ENCODE measurements at regions not wholly inside any gene's neighbourhood (a gene's known extent, or its start where the extent isn't known, plus 50 kb on each side); places are given as distances from the start of the nearest gene placed in this dataset.

GRCh38 chr1:79364896-79365295 lies 358.4 kb upstream of the ADGRL4 start:
- Mint-ChIP-seq H3K27ac (no peak overlapping the region), H3K4me1 (ENCODE audit: low read depth) (peaks cover 4% of the 10 kb centered on the region)
- no peak for DNase-seq (ENCODE audit: low spot score, unreplicated experiment)

GRCh38 chr1:79363430-79363829 lies 356.9 kb upstream of the ADGRL4 start:
- TF ChIP-seq CTCF (IDR thresholded peaks at IDR 0.05; ENCODE audit: unreplicated experiment): no peak
- Mint-ChIP-seq H3K4me1 (ENCODE audit: low read depth) (peaks cover 4% of the 10 kb centered on the region), H3K27me3 (no peaks in the 10 kb centered on the region), H3K4me3 (ENCODE audit: low read depth) (no peak overlapping the region), H3K36me3 (ENCODE audit: insufficient read depth) (no peaks in the 10 kb centered on the region), H3K9me3 (ENCODE audit: low read depth) (no peaks in the 10 kb centered on the region), H3K27ac (no peak overlapping the region)
- DNase-seq (ENCODE audit: low spot score, unreplicated experiment): no peak

More at GRCh38 chr1:79364896-79365295, 358.4 kb upstream of the ADGRL4 start:
- Mint-ChIP-seq H3K27me3 (no peaks in the 10 kb centered on the region), H3K4me3 (ENCODE audit: low read depth) (no peak overlapping the region), H3K36me3 (ENCODE audit: insufficient read depth) (no peaks in the 10 kb centered on the region), H3K9me3 (ENCODE audit: low read depth) (no peaks in the 10 kb centered on the region)
- no peak for TF ChIP-seq CTCF (IDR thresholded peaks at IDR 0.05; ENCODE audit: unreplicated experiment)

- H3K4me1 Mint-ChIP-seq (ENCODE audit: low read depth): peaks cover 4% of the 10 kb centered on the region
- H3K36me3 Mint-ChIP-seq (ENCODE audit: insufficient read depth): no peaks in the 10 kb centered on the region
- peak; percentile 20 for TF ChIP-seq CTCF (IDR thresholded peaks at IDR 0.05; ENCODE audit: unreplicated experiment)
- H3K27me3 Mint-ChIP-seq: no peaks in the 10 kb centered on the region
- no peak overlapping the region for H3K27ac Mint-ChIP-seq
- no peaks in the 10 kb centered on the region for H3K9me3 Mint-ChIP-seq (ENCODE audit: low read depth)
- DNase-seq (ENCODE audit: low spot score, unreplicated experiment): no peak
- H3K4me3 Mint-ChIP-seq (ENCODE audit: low read depth): no peak overlapping the region
These were observed 355.9 kb upstream of the ADGRL4 start for GRCh38 chr1:79362470-79362869.

GRCh38 chr1:79355090-79355489 lies 348.6 kb upstream of the ADGRL4 start:
- H3K36me3 Mint-ChIP-seq (ENCODE audit: insufficient read depth): no peaks in the 10 kb centered on the region
- no peak overlapping the region for H3K4me3 Mint-ChIP-seq (ENCODE audit: low read depth)
- DNase-seq (ENCODE audit: low spot score, unreplicated experiment): no peak
- H3K27ac Mint-ChIP-seq: no peak overlapping the region
- no peak for TF ChIP-seq CTCF (IDR thresholded peaks at IDR 0.05; ENCODE audit: unreplicated experiment)
- H3K27me3 Mint-ChIP-seq: no peaks in the 10 kb centered on the region
- no peaks in the 10 kb centered on the region for H3K4me1 Mint-ChIP-seq (ENCODE audit: low read depth)
- no peaks in the 10 kb centered on the region for H3K9me3 Mint-ChIP-seq (ENCODE audit: low read depth)

GRCh38 chr1:79353224-79353623 lies 346.7 kb upstream of the ADGRL4 start:
- peak; percentile 60 for TF ChIP-seq CTCF (IDR thresholded peaks at IDR 0.05; ENCODE audit: unreplicated experiment)
- Mint-ChIP-seq H3K4me3 (ENCODE audit: low read depth) (no peak overlapping the region), H3K9me3 (ENCODE audit: low read depth) (no peaks in the 10 kb centered on the region), H3K4me1 (ENCODE audit: low read depth) (no peaks in the 10 kb centered on the region), H3K36me3 (ENCODE audit: insufficient read depth) (no peaks in the 10 kb centered on the region), H3K27me3 (no peaks in the 10 kb centered on the region), H3K27ac (no peak overlapping the region)
- no peak for DNase-seq (ENCODE audit: low spot score, unreplicated experiment)
